ENCODE measurements at regions not wholly inside any gene's neighbourhood (a gene's known extent, or its start where the extent isn't known, plus 50 kb on each side); places are given as distances from the start of the nearest gene placed in this dataset.

GRCh38 chr5:152933056-152933455, 528.0 kb upstream of the NMUR2 start:
- TF ChIP-seq, protein P1, sequence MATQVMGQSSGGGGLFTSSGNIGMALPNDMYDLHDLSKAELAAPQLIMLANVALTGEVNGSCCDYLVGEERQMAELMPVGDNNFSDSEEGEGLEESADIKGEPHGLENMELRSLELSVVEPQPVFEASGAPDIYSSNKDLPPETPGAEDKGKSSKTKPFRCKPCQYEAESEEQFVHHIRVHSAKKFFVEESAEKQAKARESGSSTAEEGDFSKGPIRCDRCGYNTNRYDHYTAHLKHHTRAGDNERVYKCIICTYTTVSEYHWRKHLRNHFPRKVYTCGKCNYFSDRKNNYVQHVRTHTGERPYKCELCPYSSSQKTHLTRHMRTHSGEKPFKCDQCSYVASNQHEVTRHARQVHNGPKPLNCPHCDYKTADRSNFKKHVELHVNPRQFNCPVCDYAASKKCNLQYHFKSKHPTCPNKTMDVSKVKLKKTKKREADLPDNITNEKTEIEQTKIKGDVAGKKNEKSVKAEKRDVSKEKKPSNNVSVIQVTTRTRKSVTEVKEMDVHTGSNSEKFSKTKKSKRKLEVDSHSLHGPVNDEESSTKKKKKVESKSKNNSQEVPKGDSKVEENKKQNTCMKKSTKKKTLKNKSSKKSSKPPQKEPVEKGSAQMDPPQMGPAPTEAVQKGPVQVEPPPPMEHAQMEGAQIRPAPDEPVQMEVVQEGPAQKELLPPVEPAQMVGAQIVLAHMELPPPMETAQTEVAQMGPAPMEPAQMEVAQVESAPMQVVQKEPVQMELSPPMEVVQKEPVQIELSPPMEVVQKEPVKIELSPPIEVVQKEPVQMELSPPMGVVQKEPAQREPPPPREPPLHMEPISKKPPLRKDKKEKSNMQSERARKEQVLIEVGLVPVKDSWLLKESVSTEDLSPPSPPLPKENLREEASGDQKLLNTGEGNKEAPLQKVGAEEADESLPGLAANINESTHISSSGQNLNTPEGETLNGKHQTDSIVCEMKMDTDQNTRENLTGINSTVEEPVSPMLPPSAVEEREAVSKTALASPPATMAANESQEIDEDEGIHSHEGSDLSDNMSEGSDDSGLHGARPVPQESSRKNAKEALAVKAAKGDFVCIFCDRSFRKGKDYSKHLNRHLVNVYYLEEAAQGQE (IDR thresholded peaks at IDR 0.05; ENCODE audit: low read depth): no peak
- TF ChIP-seq TAF1 (IDR thresholded peaks at IDR 0.05; ENCODE audit: low read depth) (no peak), YY1 (IDR thresholded peaks at IDR 0.05; ENCODE audit: low read depth) (no peak), RAD21 (IDR thresholded peaks at IDR 0.05; ENCODE audit: low read depth) (no peak), CREB1 (IDR thresholded peaks at IDR 0.05; ENCODE audit: low read depth) (no peak), CEBPB (IDR thresholded peaks at IDR 0.05) (no peak), ZBTB7A (IDR thresholded peaks at IDR 0.05; ENCODE audit: low read depth) (no peak), MAX (IDR thresholded peaks at IDR 0.05) (no peak), USF1 (IDR thresholded peaks at IDR 0.05) (no peak), EGR1 (IDR thresholded peaks at IDR 0.05) (no peak)

All from Ishikawa (cell line).